GM12873 (cell line): ENCODE measurements at regions not wholly inside any gene's neighbourhood (a gene's known extent, or its start where the extent isn't known, plus 50 kb on each side); places are given as distances from the start of the nearest gene placed in this dataset.

Source experiments
- CTCF ChIP-seq: IDR thresholded peaks from 2 replicates; pipeline ENCODE4 v1.5.1; 2012; ENCODE audit warnings: low read depth, mild to moderate bottlenecking, moderate library complexity, low read length, control low read depth; ENCODE audit not compliant: insufficient read depth; ENCODE audit errors: missing control alignments

- no peak for TF ChIP-seq CTCF
Observed at GRCh38 chr3:28076246-28076645, 165.2 kb upstream of the CMC1 start.

GRCh38 chr3:28077572-28077971 is 163.8 kb upstream of the CMC1 start:
- no peak for TF ChIP-seq CTCF

- no peak for TF ChIP-seq CTCF
Observed at GRCh38 chr3:28078536-28078935, 162.9 kb upstream of the CMC1 start.

- no peak for TF ChIP-seq CTCF
Observed at GRCh38 chr3:28080716-28081115, 160.7 kb upstream of the CMC1 start.

- TF ChIP-seq CTCF: no peak
Observed at GRCh38 chr3:28081533-28081947, 159.9 kb upstream of the CMC1 start.

- no peak for TF ChIP-seq CTCF
Observed at GRCh38 chr3:28087591-28087990, 153.8 kb upstream of the CMC1 start.

GRCh38 chr3:28088811-28089526 is 152.4 kb upstream of the CMC1 start:
- TF ChIP-seq CTCF: no peak
